IPS-20b (cell line): ENCODE measurements at regions not wholly inside any gene's neighbourhood (a gene's known extent, or its start where the extent isn't known, plus 50 kb on each side); places are given as distances from the start of the nearest gene placed in this dataset.
A peak's percentile ranks its signal among the peaks of the same experiment; 100 is the strongest.
"Not testable (repeated sequence)": the region's sequence is repeated elsewhere in the genome, so short reads cannot be mapped to it uniquely, and the experiment has no call there.

Experiments
- H3K27ac ChIP-seq: one replicate; pipeline ENCODE4 v1.5.1; 2013; ENCODE audit warnings: low read length
- H3K27me3 ChIP-seq: 2 replicates; pipeline ENCODE4 v1.6.1; 2013; ENCODE audit warnings: mild to moderate bottlenecking, low read length, inconsistent platforms; ENCODE audit not compliant: insufficient read depth
- H3K36me3 ChIP-seq: 2 replicates; pipeline ENCODE4 v1.6.1; 2013; ENCODE audit warnings: low read depth, mild to moderate bottlenecking, inconsistent platforms, low read length, moderate library complexity; ENCODE audit not compliant: insufficient read depth
- H3K4me1 ChIP-seq: 2 replicates; pipeline ENCODE4 v1.6.1; 2013; ENCODE audit warnings: mild to moderate bottlenecking, control low read depth, inconsistent platforms, low read length, moderate library complexity; ENCODE audit not compliant: insufficient read depth
- H3K4me3 ChIP-seq: 2 replicates; pipeline ENCODE4 v1.5.1; 2013; ENCODE audit warnings: mild to moderate bottlenecking, low read length, inconsistent platforms
- H3K9ac ChIP-seq: 2 replicates; pipeline ENCODE4 v1.6.1; 2013; ENCODE audit warnings: low read depth, mild to moderate bottlenecking, inconsistent platforms, low read length, moderate library complexity
- H3K9me3 ChIP-seq: 2 replicates; pipeline ENCODE4 v1.6.1; 2013; ENCODE audit warnings: mild to moderate bottlenecking, low read depth, low read length, inconsistent platforms; ENCODE audit not compliant: insufficient read depth

DNA sequence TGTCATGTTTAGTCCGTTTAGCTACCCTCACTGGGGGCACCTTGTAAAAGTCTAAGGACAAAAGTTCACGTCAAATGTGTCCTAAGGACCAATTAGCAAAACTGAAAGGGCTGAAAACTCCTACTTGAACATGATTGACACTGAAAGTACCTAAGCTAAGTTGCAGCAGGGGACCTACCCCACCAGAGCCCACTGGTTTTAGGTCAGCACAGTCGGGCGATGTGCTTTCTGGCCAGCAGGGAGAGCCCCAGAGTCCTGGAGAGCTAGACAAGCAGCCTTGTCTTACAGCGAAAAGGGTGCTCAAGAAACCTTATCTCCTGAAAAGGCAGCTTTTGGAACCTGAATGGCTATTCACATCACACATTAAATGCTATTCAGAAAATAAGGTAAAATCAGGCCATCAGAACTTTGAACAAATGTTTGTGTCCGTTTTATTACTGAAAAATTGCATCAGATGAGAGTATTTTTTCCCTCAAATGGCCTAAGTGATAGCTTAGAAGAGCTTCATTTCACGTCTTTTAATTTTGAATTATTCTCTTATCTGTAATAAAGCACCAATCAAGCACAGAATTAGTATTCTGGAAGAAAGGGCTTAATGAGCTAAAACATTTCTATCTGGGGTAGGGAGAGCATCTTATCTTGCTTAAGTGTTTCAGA is 52.2 kb upstream of the MKI67 start:
- H3K4me3 ChIP-seq, result no peak overlapping the region
- H3K36me3 ChIP-seq, result no peaks in the 10 kb centered on the region
- H3K27me3 ChIP-seq, result no peaks in the 10 kb centered on the region
- no peak overlapping the region for H3K9ac ChIP-seq
- no peak overlapping the region for H3K27ac ChIP-seq
- no peaks in the 10 kb centered on the region for H3K4me1 ChIP-seq
- H3K9me3 ChIP-seq, result peaks cover 26% of the 10 kb centered on the region

DNA sequence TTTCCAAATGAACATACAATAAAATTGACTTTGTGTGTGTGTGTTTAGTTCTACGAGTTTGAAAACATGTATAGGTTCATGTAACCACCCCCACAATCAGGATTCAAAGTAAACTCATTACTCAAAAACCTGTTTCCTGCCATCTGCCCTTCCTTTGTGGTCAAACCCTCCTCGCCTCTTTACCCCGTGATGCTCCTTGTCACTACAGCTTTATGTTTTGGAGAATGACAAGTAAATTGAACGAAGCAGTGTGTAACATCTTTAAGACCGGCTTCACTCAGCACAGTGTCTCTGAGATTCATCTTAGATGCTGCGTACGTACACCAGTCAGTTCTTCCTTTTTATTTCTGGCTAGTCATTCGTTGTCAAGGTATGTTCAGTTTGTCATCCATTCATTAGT is 54.6 kb upstream of the MKI67 start:
- Histone ChIP-seq H3K9me3 (peaks cover 9% of the 10 kb centered on the region), H3K4me3 (no peak overlapping the region), H3K9ac (no peak overlapping the region), H3K27ac (no peak overlapping the region), H3K4me1 (peaks cover 8% of the 10 kb centered on the region; the same call in 1 of the 2 replicates), H3K36me3 (no peaks in the 10 kb centered on the region), H3K27me3 (no peaks in the 10 kb centered on the region)

DNA sequence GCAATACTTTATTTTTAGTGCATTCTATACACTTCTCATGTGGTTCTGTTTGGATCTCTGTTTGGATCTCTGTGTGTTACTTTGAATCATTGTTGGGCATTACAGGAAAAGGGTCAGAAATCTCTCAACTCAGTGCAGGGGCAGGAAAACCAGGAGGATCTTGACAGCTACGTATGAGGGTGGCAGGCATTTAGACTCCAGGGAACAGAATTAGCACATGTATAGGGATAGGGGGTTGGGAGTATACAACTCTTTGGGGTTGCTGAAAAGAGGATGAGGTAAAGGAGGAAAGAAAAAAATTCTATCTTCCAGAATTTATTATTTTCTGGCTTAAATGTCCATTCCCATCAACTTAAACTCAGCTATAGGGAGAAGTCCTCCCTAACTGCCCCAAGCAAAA is 59.4 kb upstream of the MKI67 start:
- H3K9me3 ChIP-seq, result peaks cover 3% of the 10 kb centered on the region
- H3K27me3 ChIP-seq, result no peaks in the 10 kb centered on the region
- H3K36me3 ChIP-seq, result no peaks in the 10 kb centered on the region
- no peak overlapping the region; the same call in 1 of the 2 replicates for H3K9ac ChIP-seq
- peaks cover 12% of the 10 kb centered on the region; the same call in 1 of the 2 replicates for H3K4me1 ChIP-seq
- H3K27ac ChIP-seq, result no peak overlapping the region
- 0 out of 2 replicates have a peak overlapping the region, but pooled peaks have one; percentile 40 for H3K4me3 ChIP-seq

DNA sequence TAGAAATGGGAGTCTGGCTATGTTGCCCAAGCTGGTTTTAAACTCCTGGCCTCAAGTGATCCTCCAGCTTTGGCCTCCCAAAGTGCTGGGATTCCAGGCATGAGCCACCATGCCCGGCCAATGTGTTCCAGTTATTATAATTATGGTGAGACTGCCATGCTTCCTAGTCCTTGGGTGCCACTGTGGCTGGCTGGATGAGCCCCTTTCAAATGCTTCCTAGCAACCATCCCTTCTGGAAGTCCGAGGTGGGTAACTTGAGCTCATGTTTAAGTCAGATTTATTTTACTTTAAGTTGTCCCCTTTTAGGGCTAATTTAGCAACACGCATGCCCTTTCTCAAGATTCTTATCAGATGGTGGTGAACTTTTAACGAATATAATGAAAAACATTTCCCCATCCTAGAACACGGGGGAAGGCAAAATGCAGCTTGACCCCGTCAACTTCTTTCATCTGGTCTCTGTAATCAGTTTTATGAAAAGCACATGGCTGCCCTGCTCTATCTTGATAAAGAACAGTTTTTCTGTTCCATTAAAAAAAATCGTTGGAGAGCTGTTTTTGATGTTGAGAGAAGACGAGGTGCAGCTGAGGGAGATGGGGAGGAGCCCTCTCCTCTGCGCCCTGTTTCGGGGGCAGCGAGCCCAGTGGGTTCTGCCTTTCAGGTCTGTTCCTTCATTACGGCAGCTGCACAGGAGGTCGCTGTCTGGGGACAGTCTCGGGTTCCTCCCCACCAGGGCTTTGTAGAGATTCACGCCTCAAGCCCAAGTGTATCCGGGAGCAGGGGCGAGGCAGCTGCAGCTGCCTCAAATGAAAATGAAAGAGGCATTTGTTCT is 61.0 kb upstream of the MKI67 start:
- H3K9me3 ChIP-seq, result peaks cover 3% of the 10 kb centered on the region; the same call in 1 of the 2 replicates
- H3K9ac ChIP-seq, result no peak overlapping the region
- H3K4me3 ChIP-seq, result no peak overlapping the region
- no peaks in the 10 kb centered on the region for H3K27me3 ChIP-seq
- H3K4me1 ChIP-seq, result peaks cover 12% of the 10 kb centered on the region; the same call in 1 of the 2 replicates
- no peak overlapping the region for H3K27ac ChIP-seq
- no peaks in the 10 kb centered on the region for H3K36me3 ChIP-seq

DNA sequence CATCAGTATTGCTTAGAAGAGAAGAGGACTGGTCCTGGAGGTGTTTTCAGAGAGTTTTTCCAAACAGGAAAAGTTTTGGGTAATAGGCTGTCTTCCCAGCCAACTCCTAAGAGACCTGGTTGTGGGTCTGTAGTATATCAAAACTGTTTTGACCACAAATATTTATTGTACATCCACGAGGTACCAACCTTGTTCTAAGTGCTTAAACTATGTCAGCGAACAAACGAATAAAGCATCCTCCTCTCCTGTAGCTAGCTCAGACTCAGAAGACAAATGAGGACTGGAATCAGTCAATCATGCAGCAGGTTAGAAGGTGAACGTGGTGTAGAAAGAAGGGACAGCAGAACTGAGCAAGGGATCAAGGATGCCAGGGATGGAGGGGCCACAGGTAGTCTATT is 61.6 kb upstream of the MKI67 start:
- H3K9me3 ChIP-seq, result peaks cover 3% of the 10 kb centered on the region; the same call in 1 of the 2 replicates
- H3K4me1 ChIP-seq, result peaks cover 12% of the 10 kb centered on the region; the same call in 1 of the 2 replicates
- no peak overlapping the region for H3K4me3 ChIP-seq
- H3K27ac ChIP-seq, result no peak overlapping the region
- no peaks in the 10 kb centered on the region for H3K27me3 ChIP-seq
- H3K36me3 ChIP-seq, result no peaks in the 10 kb centered on the region
- no peak overlapping the region for H3K9ac ChIP-seq

DNA sequence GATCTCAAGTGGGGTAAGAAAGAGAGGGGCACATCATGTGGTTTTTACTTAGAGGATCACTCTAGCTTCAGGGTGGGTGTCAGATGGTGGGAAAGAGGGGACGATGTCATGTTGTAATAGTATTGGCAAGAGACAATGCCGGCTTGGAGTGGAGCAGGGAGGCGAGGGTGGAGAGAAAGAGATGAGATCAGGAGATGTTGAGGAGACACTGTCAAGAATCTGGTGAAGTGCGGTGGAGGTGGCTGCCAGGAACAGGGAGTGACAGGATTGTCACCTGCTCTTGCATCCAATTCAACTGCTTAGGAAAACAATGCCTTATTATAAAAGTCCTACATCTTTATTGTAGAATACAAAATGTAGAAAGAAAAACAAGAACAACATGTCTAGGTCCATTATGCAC is 63.0 kb upstream of the MKI67 start:
- Histone ChIP-seq H3K9ac (no peak overlapping the region), H3K27me3 (no peaks in the 10 kb centered on the region), H3K4me1 (peaks cover 12% of the 10 kb centered on the region; the same call in 1 of the 2 replicates), H3K36me3 (no peaks in the 10 kb centered on the region), H3K9me3 (no peaks in the 10 kb centered on the region), H3K27ac (no peak overlapping the region), H3K4me3 (no peak overlapping the region)

DNA sequence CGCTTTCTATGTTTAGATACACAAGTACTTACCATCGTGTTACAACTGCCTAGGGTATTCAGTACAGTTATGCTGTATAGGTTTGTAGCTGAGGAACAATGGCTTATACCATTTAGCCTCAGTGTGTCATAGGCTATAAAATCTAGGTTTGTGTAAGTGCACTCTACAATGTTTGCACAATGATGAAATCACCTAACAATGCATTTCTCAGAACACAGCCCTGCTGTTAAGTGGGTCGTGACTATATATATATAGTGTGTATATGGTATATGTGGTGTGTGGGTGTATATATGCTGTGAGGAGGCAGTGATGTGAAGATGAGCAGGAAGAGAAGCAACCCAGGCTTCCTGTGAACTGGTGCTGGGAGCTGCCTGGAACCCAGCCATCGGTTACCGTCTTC is 65.6 kb upstream of the MKI67 start:
- no peaks in the 10 kb centered on the region for H3K36me3 ChIP-seq
- H3K27ac ChIP-seq, result no peak overlapping the region
- no peak overlapping the region for H3K9ac ChIP-seq
- H3K4me3 ChIP-seq, result no peak overlapping the region
- no peaks in the 10 kb centered on the region for H3K4me1 ChIP-seq
- H3K9me3 ChIP-seq, result no peaks in the 10 kb centered on the region
- no peaks in the 10 kb centered on the region for H3K27me3 ChIP-seq

DNA sequence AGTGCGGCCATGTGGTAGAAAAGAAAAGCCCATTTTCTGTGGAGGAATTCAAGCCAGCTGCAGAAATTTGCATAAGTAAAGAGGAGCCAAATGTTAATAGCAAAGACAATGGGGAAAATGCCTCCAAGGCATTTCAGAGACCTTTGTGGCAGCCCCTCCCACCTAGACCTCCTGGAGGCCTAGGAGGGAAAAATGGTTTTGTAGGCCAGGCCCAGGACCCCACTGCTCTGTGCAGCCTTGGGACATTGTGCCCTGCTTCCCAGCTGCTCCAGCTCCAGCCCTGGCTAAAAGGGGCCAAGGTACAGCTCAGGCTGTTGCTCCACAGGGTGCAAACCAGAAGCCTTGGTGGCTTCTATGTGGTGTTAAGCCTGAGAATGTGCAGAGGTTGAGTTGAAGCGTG is 75.6 kb upstream of the MKI67 start:
- H3K9ac ChIP-seq, H3K4me1 ChIP-seq, H3K27ac ChIP-seq, H3K36me3 ChIP-seq, H3K4me3 ChIP-seq, H3K27me3 ChIP-seq: not testable (repeated sequence)
- peaks cover 32% of the 10 kb centered on the region for H3K9me3 ChIP-seq

DNA sequence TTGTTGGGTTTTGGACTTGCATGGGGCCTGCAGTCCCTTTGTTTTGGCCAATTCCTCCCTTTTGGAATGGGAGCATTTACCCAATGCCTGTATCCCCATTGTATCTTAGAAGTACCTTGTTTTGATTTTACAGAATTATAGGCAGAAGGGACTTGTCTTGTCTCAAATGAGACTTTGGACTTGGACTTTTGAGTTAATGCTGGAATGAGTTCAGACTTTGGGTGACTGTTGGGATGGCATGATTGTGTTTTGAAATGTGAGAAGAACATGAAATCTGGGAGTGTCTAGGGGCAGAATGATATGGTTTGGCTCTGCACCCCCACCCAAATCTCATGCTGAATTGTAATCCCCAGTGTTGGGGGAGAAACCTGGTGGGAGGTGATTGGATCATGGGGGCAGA is 76.8 kb upstream of the MKI67 start:
- no peak overlapping the region for H3K9ac ChIP-seq
- no peak overlapping the region for H3K27ac ChIP-seq
- no peaks in the 10 kb centered on the region for H3K4me1 ChIP-seq
- H3K27me3 ChIP-seq, result no peaks in the 10 kb centered on the region
- H3K36me3 ChIP-seq, result no peaks in the 10 kb centered on the region
- H3K9me3 ChIP-seq, result peaks cover 32% of the 10 kb centered on the region
- H3K4me3 ChIP-seq, result no peak overlapping the region

DNA sequence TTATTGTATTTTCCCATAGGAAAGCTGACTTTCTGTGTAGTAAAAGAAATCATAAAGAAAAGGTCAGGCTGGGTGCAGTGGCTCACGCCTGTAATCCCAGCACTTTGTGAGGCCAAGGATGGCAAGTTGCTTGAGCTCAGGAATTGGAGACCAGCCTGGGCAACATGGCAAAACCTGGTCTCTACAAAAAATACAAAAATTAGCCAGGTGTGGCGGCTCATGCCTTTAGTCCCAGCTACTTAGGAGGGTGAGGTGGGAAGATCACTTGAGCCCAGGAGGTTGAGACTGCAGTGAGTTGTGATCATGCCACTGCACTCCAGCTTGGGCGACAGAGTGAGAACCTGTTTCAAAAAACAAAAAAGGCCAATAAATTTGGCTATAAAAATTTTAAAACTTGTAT is 79.4 kb upstream of the MKI67 start:
- not testable (repeated sequence) for H3K4me3 ChIP-seq, H3K27ac ChIP-seq, H3K36me3 ChIP-seq, H3K4me1 ChIP-seq, H3K27me3 ChIP-seq, H3K9ac ChIP-seq
- peaks cover 28% of the 10 kb centered on the region for H3K9me3 ChIP-seq

DNA sequence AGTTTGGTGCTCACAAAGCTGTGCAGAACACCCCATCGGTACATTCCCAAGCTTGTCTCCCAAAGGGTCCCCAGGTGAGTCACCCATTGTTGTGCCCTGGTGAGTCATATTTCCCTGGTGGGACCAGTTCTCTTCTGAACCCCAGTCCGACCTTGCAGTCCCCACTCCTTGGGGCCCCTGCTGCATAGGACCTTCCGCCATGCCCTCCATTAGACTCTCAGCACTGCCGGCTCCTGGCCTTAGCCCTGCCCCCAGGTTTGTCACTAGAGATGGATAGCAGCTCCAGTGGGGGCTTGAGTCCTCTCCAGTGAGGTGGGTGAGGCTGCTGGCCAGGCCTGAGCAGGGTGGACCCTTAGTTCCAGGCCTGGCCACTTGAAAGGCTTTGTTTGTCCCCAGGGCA is 80.5 kb upstream of the MKI67 start:
- peaks cover 18% of the 10 kb centered on the region for H3K27me3 ChIP-seq
- H3K9me3 ChIP-seq, result peaks cover 19% of the 10 kb centered on the region
- no peak overlapping the region for H3K4me3 ChIP-seq
- no peak overlapping the region for H3K27ac ChIP-seq
- H3K9ac ChIP-seq, result no peak overlapping the region
- H3K36me3 ChIP-seq, result no peaks in the 10 kb centered on the region
- H3K4me1 ChIP-seq, result no peaks in the 10 kb centered on the region

DNA sequence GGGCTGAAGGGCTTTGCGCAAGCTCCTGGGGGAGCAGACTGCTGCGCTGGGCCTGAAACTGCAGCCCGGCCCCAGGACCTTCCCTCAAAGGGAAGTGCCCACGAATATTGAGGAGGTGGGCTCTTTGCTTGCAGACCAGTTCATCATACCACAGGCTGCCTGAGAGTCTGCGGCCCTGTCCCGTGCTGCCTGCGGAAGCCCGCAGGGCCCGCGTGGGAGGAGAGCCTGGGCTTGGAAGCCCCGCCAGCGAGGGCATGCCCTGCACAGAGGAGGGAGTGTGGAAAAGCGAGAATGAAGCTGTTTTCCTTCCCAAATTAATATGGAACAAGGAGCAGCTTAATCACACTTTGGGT is 83.6 kb upstream of the MKI67 start:
- Histone ChIP-seq H3K9ac (no peak overlapping the region), H3K9me3 (no peaks in the 10 kb centered on the region), H3K36me3 (no peaks in the 10 kb centered on the region), H3K4me1 (no peaks in the 10 kb centered on the region; the same call in 1 of the 2 replicates), H3K27me3 (peaks cover 35% of the 10 kb centered on the region), H3K27ac (no peak overlapping the region), H3K4me3 (no peak overlapping the region; the same call in 1 of the 2 replicates)
